ENCODE measurements at regions not wholly inside any gene's neighbourhood (a gene's known extent, or its start where the extent isn't known, plus 50 kb on each side); places are given as distances from the start of the nearest gene placed in this dataset.

GRCh38 chr10:47247148-47248059, 52.6 kb upstream of the GDF10 start:
- TF ChIP-seq, protein P1, sequence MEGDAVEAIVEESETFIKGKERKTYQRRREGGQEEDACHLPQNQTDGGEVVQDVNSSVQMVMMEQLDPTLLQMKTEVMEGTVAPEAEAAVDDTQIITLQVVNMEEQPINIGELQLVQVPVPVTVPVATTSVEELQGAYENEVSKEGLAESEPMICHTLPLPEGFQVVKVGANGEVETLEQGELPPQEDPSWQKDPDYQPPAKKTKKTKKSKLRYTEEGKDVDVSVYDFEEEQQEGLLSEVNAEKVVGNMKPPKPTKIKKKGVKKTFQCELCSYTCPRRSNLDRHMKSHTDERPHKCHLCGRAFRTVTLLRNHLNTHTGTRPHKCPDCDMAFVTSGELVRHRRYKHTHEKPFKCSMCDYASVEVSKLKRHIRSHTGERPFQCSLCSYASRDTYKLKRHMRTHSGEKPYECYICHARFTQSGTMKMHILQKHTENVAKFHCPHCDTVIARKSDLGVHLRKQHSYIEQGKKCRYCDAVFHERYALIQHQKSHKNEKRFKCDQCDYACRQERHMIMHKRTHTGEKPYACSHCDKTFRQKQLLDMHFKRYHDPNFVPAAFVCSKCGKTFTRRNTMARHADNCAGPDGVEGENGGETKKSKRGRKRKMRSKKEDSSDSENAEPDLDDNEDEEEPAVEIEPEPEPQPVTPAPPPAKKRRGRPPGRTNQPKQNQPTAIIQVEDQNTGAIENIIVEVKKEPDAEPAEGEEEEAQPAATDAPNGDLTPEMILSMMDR (IDR thresholded peaks at IDR 0.05; ENCODE audit: low read depth, low read length) = no peak
- no peak for DNase-seq (ENCODE audit: extremely low read depth, low read depth)

DNA sequence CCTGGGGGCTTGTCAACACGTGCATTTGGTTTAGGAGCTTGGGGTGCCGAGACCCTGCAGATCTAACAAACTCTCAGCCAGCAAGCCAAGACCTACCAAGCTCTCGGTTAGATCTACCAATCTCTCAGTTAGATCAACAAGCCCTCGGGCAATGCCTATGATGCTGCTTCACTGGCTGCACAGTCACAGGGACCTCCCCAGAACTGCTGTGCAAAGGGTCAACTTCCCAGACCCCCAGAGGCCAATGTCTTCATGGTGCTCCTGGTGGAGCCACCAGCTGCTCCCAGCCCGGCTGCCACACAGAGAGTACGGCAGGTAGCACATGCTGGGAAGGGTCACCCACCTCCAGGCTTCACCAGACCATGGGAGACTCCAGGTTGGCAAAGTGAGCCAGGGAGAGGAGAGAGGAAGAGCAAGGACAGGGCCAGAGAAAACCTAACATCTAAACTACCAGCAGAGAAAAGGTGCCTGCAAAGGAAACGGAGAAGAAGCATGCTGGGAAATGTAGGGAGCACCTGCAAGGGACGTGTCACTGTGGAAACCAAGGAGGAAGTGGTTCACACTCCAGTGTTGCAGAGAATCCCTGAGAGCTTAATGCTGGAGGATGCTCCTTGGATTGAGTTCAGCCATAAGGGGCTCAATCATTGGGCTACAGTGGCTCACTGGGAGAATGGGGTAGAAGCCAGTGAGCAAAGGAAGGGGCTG, 51.5 kb upstream of the GDF10 start:
- TF ChIP-seq, protein P1 (IDR thresholded peaks at IDR 0.05; ENCODE audit: low read depth, low read length) = no peak
- DNase-seq (ENCODE audit: extremely low read depth, low read depth) = no peak

- TF ChIP-seq, protein P1 (IDR thresholded peaks at IDR 0.05; ENCODE audit: low read depth, low read length) = no peak
- no peak for DNase-seq (ENCODE audit: extremely low read depth, low read depth)
These were observed 50.1 kb upstream of the GDF10 start for GRCh38 chr10:47249881-47250280.

Data from AG09319 (cell line).